ENCODE measurements at regions not wholly inside any gene's neighbourhood (a gene's known extent, or its start where the extent isn't known, plus 50 kb on each side); places are given as distances from the start of the nearest gene placed in this dataset.

GRCh38 chr2:216283038-216283900 lies 89.0 kb downstream of the MARCHF4 start:
- no peaks in the 10 kb centered on the region for H3K9me3 Mint-ChIP-seq (ENCODE audit: low read depth)
- DNase-seq (ENCODE audit: low spot score), result no peak
- TF ChIP-seq CTCF (IDR thresholded peaks at IDR 0.05), result peak; percentile 27
- no peaks in the 10 kb centered on the region for H3K36me3 Mint-ChIP-seq (ENCODE audit: low read depth)
- H3K4me3 Mint-ChIP-seq (ENCODE audit: unreplicated experiment), result no peak overlapping the region
- H3K27ac Mint-ChIP-seq (ENCODE audit: unreplicated experiment), result no peak overlapping the region
- H3K4me1 Mint-ChIP-seq (ENCODE audit: low read depth), result peaks cover 27% of the 10 kb centered on the region
- no peaks in the 10 kb centered on the region for H3K27me3 Mint-ChIP-seq (ENCODE audit: low read depth)

- H3K36me3 Mint-ChIP-seq (ENCODE audit: low read depth), result no peaks in the 10 kb centered on the region
- DNase-seq (ENCODE audit: low spot score), result no peak
- H3K4me3 Mint-ChIP-seq (ENCODE audit: unreplicated experiment), result no peak overlapping the region
- peaks cover 22% of the 10 kb centered on the region for H3K4me1 Mint-ChIP-seq (ENCODE audit: low read depth)
- no peaks in the 10 kb centered on the region for H3K27me3 Mint-ChIP-seq (ENCODE audit: low read depth)
- no peak for TF ChIP-seq CTCF (IDR thresholded peaks at IDR 0.05)
- H3K9me3 Mint-ChIP-seq (ENCODE audit: low read depth), result no peaks in the 10 kb centered on the region
- H3K27ac Mint-ChIP-seq (ENCODE audit: unreplicated experiment), result peak overlapping the region; percentile 25
Measured at GRCh38 chr2:216281876-216282275, 90.4 kb downstream of the MARCHF4 start.

- Mint-ChIP-seq H3K36me3 (ENCODE audit: low read depth) (no peaks in the 10 kb centered on the region), H3K4me1 (ENCODE audit: low read depth) (peaks cover 20% of the 10 kb centered on the region), H3K27ac (ENCODE audit: unreplicated experiment) (no peak overlapping the region), H3K27me3 (ENCODE audit: low read depth) (no peaks in the 10 kb centered on the region), H3K9me3 (ENCODE audit: low read depth) (no peaks in the 10 kb centered on the region), H3K4me3 (ENCODE audit: unreplicated experiment) (no peak overlapping the region)
- no peak for TF ChIP-seq CTCF (IDR thresholded peaks at IDR 0.05)
- DNase-seq (ENCODE audit: low spot score), result no peak
Measured at GRCh38 chr2:216281316-216281715, 91.0 kb downstream of the MARCHF4 start.

GRCh38 chr2:216279459-216279858 lies 92.8 kb downstream of the MARCHF4 start:
- Mint-ChIP-seq H3K27ac (ENCODE audit: unreplicated experiment) (no peak overlapping the region), H3K9me3 (ENCODE audit: low read depth) (no peaks in the 10 kb centered on the region), H3K27me3 (ENCODE audit: low read depth) (no peaks in the 10 kb centered on the region), H3K4me3 (ENCODE audit: unreplicated experiment) (no peak overlapping the region), H3K4me1 (ENCODE audit: low read depth) (peaks cover 22% of the 10 kb centered on the region), H3K36me3 (ENCODE audit: low read depth) (no peaks in the 10 kb centered on the region)
- TF ChIP-seq CTCF (IDR thresholded peaks at IDR 0.05), result no peak
- no peak for DNase-seq (ENCODE audit: low spot score)

- H3K4me1 Mint-ChIP-seq (ENCODE audit: low read depth), result peaks cover 26% of the 10 kb centered on the region
- no peaks in the 10 kb centered on the region for H3K9me3 Mint-ChIP-seq (ENCODE audit: low read depth)
- H3K36me3 Mint-ChIP-seq (ENCODE audit: low read depth), result no peaks in the 10 kb centered on the region
- no peak overlapping the region for H3K4me3 Mint-ChIP-seq (ENCODE audit: unreplicated experiment)
- DNase-seq (ENCODE audit: low spot score), result no peak
- TF ChIP-seq CTCF (IDR thresholded peaks at IDR 0.05), result no peak
- H3K27me3 Mint-ChIP-seq (ENCODE audit: low read depth), result no peaks in the 10 kb centered on the region
- no peak overlapping the region for H3K27ac Mint-ChIP-seq (ENCODE audit: unreplicated experiment)
Measured at GRCh38 chr2:216279031-216279430, 93.3 kb downstream of the MARCHF4 start.
